Stimulated activated CD8-positive, alpha-beta memory T cell treated with anti-CD3 and anti-CD28 coated beads, Interleukin-4, amount 100 ng/mL, for 1 hour (primary cell): ENCODE measurements at regions not wholly inside any gene's neighbourhood (a gene's known extent, or its start where the extent isn't known, plus 50 kb on each side); places are given as distances from the start of the nearest gene placed in this dataset.

Experiments
- DNase-seq, 2 donors: peaks; one replicate each; pipeline ENCODE4 v3.0.0-alpha.2; 2020; ENCODE audit warnings: low read depth in 2 of 2, low spot score in 1 of 2

DNA sequence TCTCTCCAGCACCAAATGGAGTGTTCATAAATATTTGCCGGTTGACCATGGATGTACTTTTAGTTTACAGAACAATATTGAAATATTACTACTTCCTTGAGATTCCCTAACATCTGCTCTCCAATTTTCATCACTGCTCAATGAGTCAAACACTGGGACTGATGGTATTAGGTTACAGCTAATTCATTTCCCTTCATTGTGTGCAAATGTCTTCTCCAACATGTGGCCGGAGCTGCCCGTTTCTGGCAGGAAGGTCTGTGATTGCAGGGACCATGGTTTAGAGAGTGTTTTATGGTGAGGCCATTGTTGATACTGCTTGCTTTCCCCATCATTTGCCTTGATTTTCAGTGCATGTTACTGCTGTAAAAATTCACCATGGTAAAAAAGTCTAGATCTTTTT, 209.3 kb downstream of the HS3ST3B1 start:
- DNase-seq: no peak

DNA sequence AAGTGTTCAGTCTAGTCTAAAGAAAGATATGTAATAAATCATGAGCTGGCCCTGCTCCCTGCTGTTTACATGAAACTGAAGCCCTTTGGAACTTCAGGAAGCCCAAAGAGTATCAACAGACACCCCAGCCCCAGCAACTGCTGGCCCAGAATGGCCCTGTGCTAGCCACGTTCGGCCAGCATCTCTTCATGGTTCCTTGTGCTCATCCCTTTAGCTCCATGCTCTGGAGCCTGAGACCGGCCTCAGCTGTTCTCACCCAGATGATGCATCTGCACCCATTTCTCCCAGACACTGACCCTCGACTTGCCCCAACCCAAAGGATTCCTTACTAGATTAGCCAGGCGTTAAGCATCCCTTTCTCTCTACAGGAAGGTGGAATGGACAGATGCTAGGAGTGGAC, 207.3 kb downstream of the HS3ST3B1 start:
- no peak for DNase-seq

DNA sequence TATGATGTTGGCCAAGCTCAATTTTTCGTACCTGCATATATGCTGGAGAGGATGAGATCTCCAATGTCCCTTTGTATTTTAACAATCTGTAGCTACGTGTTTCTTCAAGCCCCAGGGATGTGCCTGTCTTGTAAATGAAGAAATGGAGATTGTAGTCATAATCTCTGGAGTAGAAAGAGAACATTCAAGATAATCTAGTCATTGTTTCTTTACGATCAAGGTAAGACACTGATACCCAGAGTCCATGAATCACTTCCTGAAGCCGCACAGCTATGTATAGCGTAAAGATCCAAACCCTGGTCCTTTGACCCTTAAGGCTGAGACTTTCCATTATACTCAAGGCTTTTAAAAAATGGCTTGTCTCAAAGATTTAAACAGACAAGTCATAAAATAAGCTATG, 205.5 kb downstream of the HS3ST3B1 start:
- DNase-seq: no peak

DNA sequence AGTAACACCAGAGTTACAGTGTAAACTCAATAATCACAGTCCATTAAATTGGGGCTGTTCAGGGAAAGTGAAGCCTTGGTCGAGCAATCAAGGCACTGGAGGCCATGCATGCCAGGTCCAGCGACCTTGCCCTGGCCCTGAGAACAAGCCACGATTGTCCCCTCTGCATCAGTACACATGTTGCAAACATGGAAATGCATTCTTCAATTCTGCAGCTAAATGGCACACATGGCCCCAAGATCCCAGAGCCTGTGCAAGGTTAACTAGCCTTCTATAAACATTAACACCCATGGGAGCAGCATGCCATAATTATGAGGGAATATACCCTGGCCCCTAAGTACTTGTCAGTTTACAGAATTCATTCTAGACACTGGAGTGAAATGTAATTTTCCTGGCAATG, 204.7 kb downstream of the HS3ST3B1 start:
- DNase-seq: no peak

DNA sequence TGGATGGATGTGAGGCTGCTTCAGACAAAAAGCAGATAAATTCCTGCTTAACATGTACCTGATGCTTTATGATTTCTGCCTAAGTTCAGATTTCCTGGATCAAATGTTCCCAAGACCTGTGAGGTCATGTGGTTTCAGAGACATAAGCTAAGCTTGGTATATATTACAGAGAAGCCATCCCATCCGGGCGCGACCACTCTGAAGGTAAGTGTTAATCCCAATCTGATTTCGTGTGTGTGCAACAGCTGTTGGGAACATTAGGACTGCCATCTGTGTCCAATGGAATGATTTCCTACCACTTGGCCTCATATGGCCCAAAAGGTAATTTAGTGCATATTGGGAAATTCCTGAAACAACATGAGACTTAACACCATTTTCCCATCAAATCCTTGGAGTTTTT, 199.1 kb downstream of the HS3ST3B1 start:
- no peak for DNase-seq

DNA sequence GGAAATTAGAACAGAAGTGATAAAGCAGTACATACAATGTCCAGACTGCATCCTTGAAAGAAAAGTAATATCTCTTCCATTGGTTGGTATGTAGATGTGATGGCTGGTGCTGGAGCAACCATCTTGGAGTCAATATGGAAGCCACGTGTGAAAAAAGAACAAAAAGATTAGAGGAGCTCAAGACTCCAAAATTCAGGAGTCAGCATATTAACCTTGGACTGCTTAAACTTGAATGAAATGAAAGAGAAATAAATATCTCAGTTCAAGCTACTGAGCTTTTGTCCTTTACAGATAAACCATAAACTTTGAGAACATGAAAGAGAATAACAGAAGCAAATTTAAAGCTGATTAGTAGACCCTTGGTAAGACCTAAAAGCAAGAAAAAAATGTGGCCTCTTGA, 197.9 kb downstream of the HS3ST3B1 start:
- DNase-seq: no peak

DNA sequence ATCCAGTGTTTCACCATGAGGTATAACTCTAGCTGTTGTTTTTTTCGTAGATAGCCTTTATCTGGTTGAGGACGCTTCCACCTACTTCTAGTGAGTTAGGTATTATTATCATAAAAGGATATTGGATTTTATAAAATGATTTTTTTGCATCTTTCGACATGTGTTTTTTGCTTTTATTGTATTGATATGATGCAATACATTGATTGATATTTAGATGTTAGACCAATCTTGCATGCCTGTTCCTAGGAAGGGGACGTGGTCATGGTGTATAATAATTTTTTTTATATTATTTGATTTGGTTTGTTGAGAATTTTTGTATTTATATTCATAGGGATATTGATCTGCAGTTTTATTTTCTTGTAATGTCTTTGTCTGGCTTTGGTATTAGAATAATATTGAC, 193.3 kb downstream of the HS3ST3B1 start:
- no peak for DNase-seq

DNA sequence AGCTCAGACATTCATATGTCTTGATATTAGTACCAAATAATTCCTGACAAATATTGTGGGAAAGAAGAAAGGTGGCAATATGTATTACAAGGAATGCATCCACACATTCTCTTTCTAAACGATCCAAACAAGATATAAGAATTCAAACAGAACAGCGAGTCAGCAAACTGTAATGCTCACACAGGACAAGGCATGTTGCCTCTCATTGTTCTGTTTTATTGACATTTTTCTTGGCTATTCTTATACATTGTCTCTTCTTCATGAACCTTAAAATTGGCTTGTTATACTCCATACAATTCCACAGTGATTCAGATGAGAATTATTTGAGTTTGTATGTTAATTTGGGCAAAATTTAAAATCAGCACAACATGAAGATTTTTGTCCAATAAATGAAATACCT, 189.1 kb downstream of the HS3ST3B1 start:
- no peak for DNase-seq

DNA sequence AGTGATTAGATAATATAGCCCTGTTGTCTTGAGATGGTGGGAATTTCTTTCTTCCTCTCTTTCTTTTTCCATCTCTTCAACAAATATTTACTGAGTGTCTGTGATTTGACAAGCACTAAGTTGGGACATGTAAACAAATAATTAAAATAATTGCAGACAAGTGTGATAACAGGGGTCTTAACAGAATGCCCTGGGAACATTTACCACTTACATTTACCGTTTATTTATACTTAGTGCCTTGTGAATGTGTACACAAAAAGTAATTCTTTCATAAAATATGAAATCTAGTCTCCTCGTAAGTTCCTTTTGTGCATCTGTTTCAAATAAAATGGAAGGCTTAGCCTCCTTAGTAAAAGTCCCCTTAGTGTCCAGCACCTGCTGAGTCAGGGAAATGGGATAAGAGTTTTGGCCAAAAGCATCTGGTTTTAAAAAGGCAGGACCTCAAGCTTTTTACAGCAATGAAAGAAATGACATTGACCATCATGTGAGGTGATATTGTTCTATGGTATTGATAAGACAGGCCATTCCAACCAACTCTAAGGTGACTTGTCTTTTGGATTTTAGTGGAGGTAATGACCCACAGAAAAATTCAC, 188.2 kb downstream of the HS3ST3B1 start:
- DNase-seq: no peak

DNA sequence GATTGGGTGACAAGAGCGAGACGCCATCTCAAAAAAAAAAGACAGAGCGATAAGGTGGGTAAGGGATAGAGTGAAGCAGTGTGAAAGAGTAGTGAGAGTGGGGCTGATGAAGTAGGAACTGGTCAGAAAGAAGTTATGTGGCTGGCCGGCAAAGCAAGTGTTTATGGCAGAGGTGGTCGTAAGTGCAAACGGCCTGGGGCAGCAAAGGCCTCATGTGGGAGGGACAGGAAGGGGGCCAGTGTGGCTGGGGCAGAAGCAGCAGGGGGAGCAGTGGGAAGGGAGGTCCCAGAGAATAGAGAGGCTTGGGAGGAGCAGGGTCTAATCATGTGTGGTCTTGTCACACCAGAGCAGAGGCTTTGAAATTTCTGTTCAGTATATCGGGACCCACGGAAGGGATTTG, 186.2 kb downstream of the HS3ST3B1 start:
- DNase-seq: no peak

DNA sequence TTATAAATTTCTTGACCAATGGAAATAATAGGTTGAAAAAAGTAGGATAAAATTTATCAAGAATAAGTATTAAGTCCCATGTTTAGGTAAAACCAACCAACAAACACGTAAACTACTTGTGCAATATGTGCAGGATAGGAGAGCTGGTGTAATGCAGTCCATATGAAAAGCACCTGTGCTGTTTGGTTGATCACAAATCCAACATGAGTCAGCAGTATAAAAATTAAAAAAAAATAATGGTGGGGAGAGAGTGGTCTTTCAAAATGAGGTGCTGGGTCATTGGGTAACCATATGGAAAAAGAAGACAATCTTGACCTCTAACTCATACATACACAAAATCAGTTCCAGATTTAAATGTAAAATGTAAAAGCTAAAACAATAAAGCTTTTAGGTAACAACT, 181.8 kb downstream of the HS3ST3B1 start:
- no peak for DNase-seq

DNA sequence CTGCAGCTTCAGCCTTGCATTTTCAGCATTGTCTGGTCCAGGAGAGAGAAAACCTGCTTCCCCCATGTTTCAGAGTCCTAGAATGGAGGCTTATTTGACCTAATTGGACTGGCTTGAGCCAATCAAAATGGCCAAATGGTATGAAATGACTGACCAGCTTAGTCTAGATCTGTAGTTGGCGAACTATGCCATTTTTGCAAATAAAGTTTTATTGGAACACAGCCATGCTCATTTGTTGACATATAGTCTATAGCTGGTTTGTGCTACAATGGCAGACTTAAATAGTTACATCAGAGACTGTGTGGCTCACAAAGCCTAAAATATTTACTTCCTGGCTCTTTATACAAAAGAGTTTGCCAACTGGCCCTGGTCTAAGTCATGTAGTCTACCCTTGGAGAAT, 180.8 kb downstream of the HS3ST3B1 start:
- DNase-seq: no peak

DNA sequence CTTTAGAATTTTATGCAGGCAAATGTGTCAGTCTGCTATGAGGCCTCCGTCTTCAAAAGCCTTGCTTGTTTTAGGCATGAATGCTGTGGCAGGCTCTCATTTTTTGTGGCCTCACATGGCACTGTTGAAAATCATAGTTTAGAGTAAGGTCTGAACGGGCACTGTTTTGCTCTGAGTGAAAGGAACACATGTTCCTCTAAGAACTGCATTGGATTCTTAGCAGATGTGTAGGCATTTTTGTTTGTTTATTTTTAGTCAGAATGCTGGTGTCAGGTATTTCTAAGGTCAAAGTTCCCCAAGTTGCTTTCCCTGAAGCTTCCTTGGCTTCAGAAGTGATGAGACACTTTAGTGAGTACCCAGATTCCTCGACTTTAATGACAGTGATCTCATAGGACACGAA, 173.7 kb downstream of the HS3ST3B1 start:
- no peak for DNase-seq

DNA sequence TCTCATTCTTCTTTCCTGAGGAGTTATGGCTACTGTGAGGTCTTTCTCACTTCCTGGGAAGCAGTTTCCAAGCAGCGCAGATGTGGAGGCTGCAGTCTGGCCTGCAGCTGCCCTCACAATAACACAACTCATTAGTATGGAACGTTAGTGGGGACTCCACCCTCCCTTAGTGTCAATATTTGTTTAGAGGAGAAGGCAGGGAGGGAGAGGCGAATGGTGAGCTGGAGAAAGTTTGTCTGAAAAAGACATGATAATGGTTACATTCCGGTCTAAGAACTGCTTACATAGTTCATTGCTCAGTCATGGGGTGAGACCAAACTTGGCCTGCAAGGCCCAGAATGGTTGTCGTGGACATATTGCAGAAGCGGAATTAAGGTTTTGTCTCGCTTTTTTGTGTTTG, 170.2 kb downstream of the HS3ST3B1 start:
- no peak for DNase-seq

DNA sequence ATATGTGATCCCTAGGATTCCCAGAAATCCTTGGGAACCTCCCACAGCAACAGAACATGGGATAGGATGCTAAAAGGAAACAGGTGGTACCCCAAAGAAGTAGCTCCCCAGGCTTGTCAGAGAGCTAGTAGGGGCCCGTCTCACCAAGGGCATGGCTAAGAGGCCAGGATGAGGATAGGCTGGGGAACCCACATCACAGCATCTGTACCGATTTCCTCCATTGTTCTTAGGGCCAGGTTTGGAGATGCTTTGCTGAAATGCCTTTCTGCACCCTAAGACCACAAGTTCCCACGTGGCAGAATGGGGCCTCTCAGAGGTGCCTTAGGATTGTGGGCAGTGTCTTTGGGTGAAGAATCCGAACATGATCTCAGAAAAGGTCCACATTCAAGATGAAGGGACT, 169.5 kb downstream of the HS3ST3B1 start:
- DNase-seq: no peak

DNA sequence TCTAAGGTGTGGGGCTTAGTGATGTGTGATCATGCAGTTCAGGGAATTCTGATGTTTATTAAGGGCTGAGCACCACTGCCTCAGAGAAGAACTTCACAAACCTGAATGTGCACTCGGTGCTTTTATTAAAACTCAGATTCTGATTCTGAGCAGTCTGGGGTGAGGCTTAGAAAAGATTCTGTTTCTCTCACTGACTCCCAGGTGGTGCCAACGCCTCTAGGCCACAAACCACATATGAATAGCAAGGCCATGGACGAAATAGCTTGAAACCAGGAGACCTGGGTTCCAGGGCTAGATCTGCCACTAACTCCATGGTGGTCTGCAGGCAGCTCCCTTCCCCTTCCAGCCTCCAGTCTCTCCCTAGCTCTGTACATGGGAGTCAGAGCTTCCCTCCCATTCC, 169.1 kb downstream of the HS3ST3B1 start:
- no peak for DNase-seq

DNA sequence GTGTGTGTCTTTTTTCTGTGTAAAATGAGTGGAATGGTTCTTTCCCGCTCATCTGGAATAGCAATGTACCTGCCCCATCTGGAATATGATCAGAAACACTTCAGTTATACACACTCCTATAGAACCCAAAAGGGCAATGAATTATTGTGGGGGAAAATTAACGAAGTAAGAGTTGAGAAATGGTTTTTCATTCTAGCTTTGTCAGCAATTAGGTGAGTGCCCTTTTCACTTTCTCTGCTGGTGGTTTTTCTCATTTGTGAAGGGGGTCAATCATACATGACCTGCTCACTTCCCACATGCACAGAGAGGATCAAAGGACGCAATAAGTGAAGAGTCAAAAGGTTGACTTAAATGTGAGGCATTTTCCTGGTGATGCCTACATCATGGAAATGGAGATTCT, 168.0 kb downstream of the HS3ST3B1 start:
- DNase-seq: no peak

DNA sequence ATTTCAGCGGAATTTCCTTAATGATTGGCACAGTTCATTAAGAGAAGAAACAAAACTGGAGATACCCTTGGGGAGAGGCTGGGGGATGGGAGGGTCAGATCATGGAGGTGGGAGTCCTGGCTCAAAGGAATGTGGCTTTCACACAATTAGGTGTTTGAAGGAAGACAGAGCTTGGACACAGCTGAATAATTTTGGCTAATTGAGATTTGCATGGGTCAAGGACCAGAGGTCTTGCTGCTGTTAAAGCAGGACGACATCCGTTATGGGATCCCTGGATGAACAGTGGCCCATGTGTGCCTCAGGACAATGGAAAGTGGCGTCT, 160.3 kb downstream of the HS3ST3B1 start:
- no peak for DNase-seq

DNA sequence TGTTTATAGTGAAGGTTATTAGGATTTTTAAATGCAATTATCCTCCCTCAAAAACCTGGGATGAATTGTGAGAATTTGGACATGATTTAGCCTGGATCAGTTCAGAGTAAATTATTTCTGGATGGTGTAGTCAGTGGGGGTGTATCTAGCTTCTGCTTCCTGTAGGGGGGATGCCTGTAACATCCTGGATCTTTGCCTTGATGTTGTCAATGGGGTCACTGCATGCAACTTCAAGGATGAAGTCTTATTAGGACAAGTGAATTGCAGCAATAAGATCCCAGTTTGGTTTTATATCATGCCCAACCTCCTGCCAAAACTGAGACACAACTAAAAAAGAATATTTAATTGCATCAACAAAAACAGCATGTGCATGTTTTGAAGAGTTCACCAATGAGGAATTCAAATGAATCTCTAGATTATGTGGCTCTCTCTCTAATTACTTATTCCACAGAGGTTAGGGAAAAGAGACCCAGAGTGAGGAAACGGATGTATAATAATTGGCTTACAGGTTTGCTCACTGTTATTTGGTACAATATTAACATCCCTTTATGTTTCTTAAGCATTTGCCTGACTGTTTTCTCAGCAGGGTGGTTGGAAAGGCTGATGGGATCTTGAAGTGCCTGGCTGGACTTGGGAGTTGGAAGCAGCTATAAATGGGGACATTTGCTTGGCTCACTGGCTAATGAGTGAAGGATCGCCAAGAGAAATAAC, 159.8 kb downstream of the HS3ST3B1 start:
- DNase-seq: no peak

DNA sequence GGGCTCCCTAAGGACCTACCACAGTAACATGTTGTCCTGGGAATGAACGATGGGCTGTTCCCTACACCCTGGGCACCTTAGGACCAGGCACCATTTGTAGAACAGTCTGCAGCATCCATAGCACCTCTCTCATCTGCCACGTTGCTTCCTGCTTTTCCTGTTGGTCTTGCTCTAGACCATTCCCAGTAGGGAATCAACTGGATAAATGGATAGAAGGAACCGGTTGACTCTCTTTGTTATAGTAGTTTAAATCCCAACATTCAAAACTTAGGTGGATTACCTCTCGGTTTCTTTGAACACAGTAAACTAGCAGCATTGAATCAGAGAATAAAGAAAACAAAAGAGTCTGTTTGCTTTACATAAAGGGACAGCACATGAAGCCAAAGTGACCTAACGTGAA, 159.1 kb downstream of the HS3ST3B1 start:
- DNase-seq: no peak

DNA sequence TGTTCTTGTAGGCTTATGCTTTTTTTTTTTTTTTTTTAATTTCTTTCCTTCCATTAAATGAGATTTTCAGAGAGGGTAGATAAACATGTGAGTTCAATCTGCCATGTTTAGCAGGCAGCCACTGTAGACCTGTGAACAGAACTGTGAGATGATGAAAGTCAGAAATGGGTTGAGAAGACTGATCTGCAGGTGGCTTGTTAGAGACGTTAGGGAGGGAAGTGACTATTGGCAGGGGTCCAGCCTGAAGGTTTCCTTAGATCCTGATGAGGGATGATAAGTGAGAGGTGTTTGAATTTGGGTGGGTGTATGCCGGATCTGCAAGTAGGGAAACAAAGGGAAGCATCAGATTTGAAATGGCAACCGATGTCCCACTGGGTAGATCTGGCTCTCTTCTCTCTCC, 157.8 kb downstream of the HS3ST3B1 start:
- DNase-seq: no peak

DNA sequence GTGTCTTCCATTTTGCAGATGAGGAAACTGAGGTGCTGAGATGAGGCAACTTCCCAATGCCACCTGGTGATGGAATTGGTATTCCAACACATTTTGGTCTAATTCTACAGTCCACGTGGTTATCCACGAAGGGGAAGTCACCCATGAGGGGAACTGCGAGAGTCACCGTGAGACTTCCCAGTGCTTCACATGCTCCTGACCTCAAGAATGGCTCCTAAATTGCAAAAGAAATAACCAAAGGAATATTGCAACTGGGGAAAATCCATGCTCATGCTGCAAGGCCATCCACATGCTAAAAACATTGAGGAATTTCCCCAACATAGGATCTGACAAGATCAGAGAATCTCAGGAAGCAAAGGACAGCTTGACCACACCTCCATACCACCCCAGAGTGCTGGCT, 153.9 kb downstream of the HS3ST3B1 start:
- no peak for DNase-seq

DNA sequence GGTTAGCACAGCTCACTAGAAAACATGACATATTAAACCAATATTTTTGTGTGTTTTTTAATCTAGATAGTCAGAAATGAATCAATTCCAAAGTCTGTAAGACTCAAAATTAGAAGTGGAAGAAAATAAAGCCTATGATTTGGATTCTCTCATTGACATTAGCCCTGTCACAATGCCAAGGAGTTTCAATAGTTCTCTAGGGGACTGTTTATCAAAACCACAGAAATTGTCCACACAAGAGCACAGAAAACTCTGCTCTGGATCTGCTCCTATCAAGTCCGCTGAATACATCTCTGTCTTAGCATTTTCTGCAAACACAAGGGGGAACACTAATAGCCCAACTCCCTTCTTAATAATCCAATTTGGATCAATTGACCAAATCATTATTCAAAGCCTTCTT, 152.0 kb downstream of the HS3ST3B1 start:
- DNase-seq: no peak
